A549 (cell line): ENCODE measurements at regions not wholly inside any gene's neighbourhood (a gene's known extent, or its start where the extent isn't known, plus 50 kb on each side); places are given as distances from the start of the nearest gene placed in this dataset.

Experiments used
- ATAC-seq, 2 experiments: fragments of 200-7000 bp in 1 of 2; fragments of >200 bp in 1 of 2; cut with Nextera tagmentation in 1 of 2; cut with Tn5 transposase in 1 of 2; 3 replicates each; pipeline versions ENCODE4 v1.8.0 to v1.9.1; 2018 to 2020; ENCODE audit warnings: mild to moderate bottlenecking in 1 of 2, moderate library complexity in 1 of 2
- CTCF ChIA-PET: fragments of 300-600 bp; sonication (Branson Sonifier 250); formaldehyde crosslinking; extraction: SDS; loops from one replicate; lab custom pipeline; 2021; ENCODE audit warnings: antibody characterized with exemption, inconsistent platforms; lab: Yijun Ruan, JAX
- POLR2A ChIA-PET: fragments of 350-600 bp; formaldehyde crosslinking; extraction: SDS; loops from one replicate; lab custom pipeline; 2021; ENCODE audit warnings: antibody characterized with exemption, inconsistent platforms; lab: Yijun Ruan, JAX
- DNase-seq, 2 experiments: peaks; one replicate each; pipeline versions ENCODE4 v3.0.0 to v3.0.0-alpha.2; 2011 to 2016; ENCODE audit warnings: low read depth in 1 of 2, low spot score in 1 of 2
- FAIRE-seq: peaks from 2 replicates; lab custom pipeline; 2011; peaks lifted over from hg19 to GRCh38; lab: Jason Lieb, UNC
- H3K27ac ChIP-seq, 2 experiments: fragments of >200 bp; sonication (Bioruptor Twin); formaldehyde crosslinking; 3 replicates each; pipeline ENCODE4 v1.5.1; 2016 to 2017
- H3K4me1 ChIP-seq: fragments of >200 bp; sonication (Bioruptor Twin); formaldehyde crosslinking; 3 replicates; pipeline ENCODE4 v1.6.1; 2016
- H3K4me2 ChIP-seq: fragments of >200 bp; sonication (Bioruptor Twin); formaldehyde crosslinking; 3 replicates; pipeline ENCODE4 v1.6.1; 2016
- H3K4me3 ChIP-seq: fragments of >200 bp; sonication (Bioruptor Twin); formaldehyde crosslinking; 3 replicates; pipeline ENCODE4 v1.5.1; 2016
- H3K9me3 ChIP-seq: fragments of >200 bp; sonication (Bioruptor Twin); formaldehyde crosslinking; 3 replicates; pipeline ENCODE4 v1.6.1; 2016
- ATOH8 ChIP-seq: fragments of 250-450 bp; sonication (Bioruptor Pico); IDR thresholded peaks from 2 replicates; pipeline ENCODE4 v1.5.0; 2020; ENCODE audit warnings: low read depth, mild to moderate bottlenecking, moderate library complexity
- CBX8 ChIP-seq: fragments of 200-600 bp; sonication (generic); IDR thresholded peaks from 2 replicates; pipeline ENCODE4 v1.6.1; 2016
- CTCF ChIP-seq: fragments of >200 bp; sonication (Bioruptor Twin); formaldehyde crosslinking; IDR thresholded peaks from 3 replicates; pipeline ENCODE4 v1.5.1; 2016
- E2F6 ChIP-seq: IDR thresholded peaks from 2 replicates; pipeline ENCODE4 v1.6.1; 2012; ENCODE audit warnings: low read depth, borderline replicate concordance
- EHMT2 ChIP-seq: fragments of 200-600 bp; sonication (generic); IDR thresholded peaks from 2 replicates; pipeline ENCODE4 v1.6.1; 2016; ENCODE audit warnings: antibody characterized with exemption, low read depth, mild to moderate bottlenecking, moderate library complexity
- ELK1 ChIP-seq: fragments of 150-350 bp; IDR thresholded peaks from 2 replicates; pipeline ENCODE4 v1.6.1; 2014; ENCODE audit warnings: low read depth, mild to moderate bottlenecking, low read length
- HES2 ChIP-seq: fragments of >200 bp; sonication (Bioruptor Twin); formaldehyde crosslinking; IDR thresholded peaks from 2 replicates; pipeline ENCODE4 v1.6.1; 2016
- HMGXB4 ChIP-seq: fragments of 250-450 bp; sonication (Bioruptor Pico); IDR thresholded peaks from 2 replicates; pipeline ENCODE4 v1.5.0; 2021; ENCODE audit warnings: mild to moderate bottlenecking, moderate library complexity, borderline replicate concordance
- HOXB13 ChIP-seq: fragments of 250-450 bp; sonication (Bioruptor Pico); IDR thresholded peaks from 2 replicates; pipeline ENCODE4 v1.5.0; 2020; ENCODE audit warnings: low read depth, mild to moderate bottlenecking, moderate library complexity
- HOXB5 ChIP-seq: fragments of 250-450 bp; sonication (Bioruptor Pico); IDR thresholded peaks from 2 replicates; pipeline ENCODE4 v1.5.0; 2020; ENCODE audit warnings: mild to moderate bottlenecking, moderate library complexity
- JUNB ChIP-seq: fragments of >200 bp; sonication (Bioruptor Twin); formaldehyde crosslinking; IDR thresholded peaks from 2 replicates; pipeline ENCODE4 v1.6.1; 2016
- KDM5A ChIP-seq: fragments of 200-600 bp; sonication (generic); IDR thresholded peaks from 2 replicates; pipeline ENCODE4 v1.6.1; 2016; ENCODE audit warnings: antibody characterized with exemption, mild to moderate bottlenecking
- MAX ChIP-seq: IDR thresholded peaks from 2 replicates; pipeline ENCODE4 v1.6.1; 2012
- NFE2L2 ChIP-seq: fragments of 150-350 bp; conservative IDR thresholded peaks from 2 replicates; pipeline ENCODE4 v1.6.1; 2014; ENCODE audit warnings: low read length
- RAD21 ChIP-seq, 2 experiments: fragments of >200 bp in 1 of 2; sonication (Bioruptor Twin) in 1 of 2; formaldehyde crosslinking in 1 of 2; IDR thresholded peaks in 1 of 2; conservative IDR thresholded peaks in 1 of 2; 2 replicates in 1 of 2; 3 replicates in 1 of 2; pipeline ENCODE4 v1.6.1; 2012 to 2018; ENCODE audit warnings: inconsistent platforms in 1 of 2
- RCOR1 ChIP-seq: fragments of 150-350 bp; IDR thresholded peaks from 2 replicates; pipeline ENCODE4 v1.6.1; 2014; ENCODE audit warnings: antibody characterized with exemption, low read length, low read depth
- RFX5 ChIP-seq: fragments of 450-650 bp; IDR thresholded peaks from 2 replicates; pipeline ENCODE4 v1.7.1; 2014; ENCODE audit warnings: antibody characterized with exemption, mild to moderate bottlenecking, moderate library complexity
- SMC3 ChIP-seq: fragments of >200 bp; sonication (Bioruptor Twin); formaldehyde crosslinking; IDR thresholded peaks from 3 replicates; pipeline ENCODE4 v1.6.1; 2018; ENCODE audit warnings: inconsistent platforms
- TFCP2L1 ChIP-seq: fragments of 250-450 bp; sonication (Bioruptor Pico); IDR thresholded peaks from 2 replicates; pipeline ENCODE4 v1.5.0; 2021; ENCODE audit warnings: mild to moderate bottlenecking
- TP53 ChIP-seq: fragments of 250-450 bp; sonication (Bioruptor Pico); IDR thresholded peaks from 2 replicates; pipeline ENCODE4 v1.5.0; 2021; ENCODE audit warnings: mild to moderate bottlenecking, moderate library complexity
- ZFP36 ChIP-seq: fragments of 450-650 bp; IDR thresholded peaks from 2 replicates; pipeline ENCODE4 v1.6.1; 2014; ENCODE audit warnings: borderline replicate concordance; ENCODE audit not compliant: partially characterized antibody
- WGBS: methylation state at CpG from one replicate; pipeline ENCODE4 v1.1.6; 2017; ENCODE audit errors: missing lambda C conversion rate; 5-methylcytosine and 5-hydroxymethylcytosine counted together

GRCh38 chr1:222026280-222026679 lies 284.4 kb upstream of the DUSP10 start:
- no peak overlapping the region for H3K4me2 ChIP-seq
- CTCF ChIA-PET: interaction anchor here (1.2 to 2.0 kb wide), 4 partner anchors 12 to 548 kb away, joined by 3 to 5 read pairs (median 4); no protein-coding TSS in a partner anchor
- H3K9me3 ChIP-seq: no peaks in the 10 kb centered on the region
- no peaks in the 10 kb centered on the region for H3K4me1 ChIP-seq
- no peak for DNase-seq
- 56% methylated on average over 7 of the region's 7 CpGs for WGBS
- no peak overlapping the region for H3K27ac ChIP-seq
- no peak overlapping the region for H3K4me3 ChIP-seq
- TF ChIP-seq HOXB5 (CRISPR knock-in tag) (no peak), CBX8 (no peak), MAX (no peak), ZFP36 (no peak), HES2 (no peak), HMGXB4 (CRISPR knock-in tag) (no peak), RFX5 (no peak), NFE2L2 (no peak), TFCP2L1 (CRISPR knock-in tag) (no peak)
- TF ChIP-seq, all 56 proteins: peak for 0
- ATAC-seq (no peak), FAIRE-seq (no peak)
- POLR2A ChIA-PET: interaction anchor here (0.9 kb wide), 1 partner anchor 284 kb away, joined by 3 read pairs; no protein-coding TSS in a partner anchor

- H3K4me3 ChIP-seq: no peak overlapping the region
- ChIA-PET CTCF (no interaction called here), POLR2A (no interaction called here)
- WGBS: 42% methylated on average over 5 of the region's 5 CpGs
- H3K4me2 ChIP-seq: no peak overlapping the region
- H3K27ac ChIP-seq: no peak overlapping the region
- no peak for TF ChIP-seq EHMT2
- TF ChIP-seq ZFP36: no peak
- TF ChIP-seq SMC3: no peak
- no peak for FAIRE-seq
- DNase-seq: no peak
- no peaks in the 10 kb centered on the region for H3K9me3 ChIP-seq
- no peaks in the 10 kb centered on the region for H3K4me1 ChIP-seq
- ATAC-seq: no peak
Measured at GRCh38 chr1:222023025-222023424, 281.1 kb upstream of the DUSP10 start.

- H3K4me2 ChIP-seq: no peak overlapping the region
- no peak overlapping the region for H3K4me3 ChIP-seq
- H3K4me1 ChIP-seq: no peaks in the 10 kb centered on the region
- POLR2A ChIA-PET: no interaction called here
- H3K27ac ChIP-seq: no peak overlapping the region
- no peaks in the 10 kb centered on the region for H3K9me3 ChIP-seq
- no peak for FAIRE-seq
- no peak for ATAC-seq
- TF ChIP-seq TP53 (CRISPR knock-in tag): no peak
- CTCF ChIA-PET: interaction anchor here (0.6 to 1.0 kb wide), 2 partner anchors 31 to 435 kb away, joined by 3 to 4 read pairs; no protein-coding TSS in a partner anchor
- DNase-seq: no peak
- WGBS: 56% methylated on average over 5 of the region's 5 CpGs
Measured at GRCh38 chr1:222021129-222021528, 279.2 kb upstream of the DUSP10 start.

GRCh38 chr1:222020553-222020952 lies 278.7 kb upstream of the DUSP10 start:
- no peaks in the 10 kb centered on the region for H3K9me3 ChIP-seq
- no peaks in the 10 kb centered on the region for H3K4me1 ChIP-seq
- DNase-seq: no peak
- CTCF ChIA-PET: no interaction called here
- no peak for ATAC-seq
- no peak overlapping the region for H3K4me2 ChIP-seq
- POLR2A ChIA-PET: no interaction called here
- no peak overlapping the region for H3K4me3 ChIP-seq
- H3K27ac ChIP-seq: no peak overlapping the region
- FAIRE-seq: no peak
- no peak for TF ChIP-seq E2F6
- no peak for TF ChIP-seq ATOH8 (CRISPR knock-in tag)
- no peak for TF ChIP-seq ZFP36
- no peak for TF ChIP-seq CTCF
- TF ChIP-seq RCOR1: no peak
- TF ChIP-seq HOXB13: no peak
- no peak for TF ChIP-seq HMGXB4 (CRISPR knock-in tag)
- TF ChIP-seq KDM5A: no peak
- TF ChIP-seq JUNB: no peak
- no peak for TF ChIP-seq TFCP2L1 (CRISPR knock-in tag)
- TF ChIP-seq ELK1: no peak
- TF ChIP-seq RAD21 (conservative IDR thresholded peaks at IDR 0.05 in 1 of 2, IDR thresholded peaks at IDR 0.05 in 1 of 2): no peak
